K562 (cell line): ENCODE measurements at regions not wholly inside any gene's neighbourhood (a gene's known extent, or its start where the extent isn't known, plus 50 kb on each side); places are given as distances from the start of the nearest gene placed in this dataset.

ENCODE experiments used
- ATAC-seq: fragments of 200-7000 bp; cut with Tn5 transposase; 3 replicates; pipeline ENCODE4 v1.9.1; 2020; ENCODE audit warnings: moderate library complexity
- BruUV-seq: library from RNA; stranded (reverse); fragments of 400-500 nt; replicated peaks from 2 replicates; lab custom pipeline; 2021; lab: Mats Ljungman, UMichigan
- CTCF ChIA-PET: fragments of 300-600 bp; formaldehyde crosslinking; extraction: SDS; loops from one replicate; lab custom pipeline; 2021; ENCODE audit warnings: low intra/inter-chr PET ratio; lab: Yijun Ruan, JAX
- POLR2A ChIA-PET: fragments of 300-600, 350-650 bp; sonication (Branson Sonifier 250); formaldehyde crosslinking; extraction: SDS; loops from one replicate; lab custom pipeline; 2021; ENCODE audit warnings: antibody characterized with exemption, inconsistent platforms; lab: Yijun Ruan, JAX
- DNase-seq, 4 experiments: peaks; one replicate each; pipeline versions ENCODE4 v3.0.0 to v3.0.0-alpha.2; 2011 to 2018; ENCODE audit warnings: low spot score in 3 of 4, mixed read lengths in 3 of 4; ENCODE audit errors: extremely low read depth in 1 of 4
- FAIRE-seq: peaks from 2 replicates; lab custom pipeline; 2011; peaks lifted over from hg19 to GRCh38; lab: Jason Lieb, UNC
- H2AFZ ChIP-seq: 2 replicates; pipeline ENCODE4 v1.6.0; 2011; ENCODE audit warnings: low read depth, low read length, control low read depth, inconsistent platforms
- H3K27ac ChIP-seq: fragments of 200-600 bp; 3 replicates; pipeline ENCODE4 v1.8.0; 2011; ENCODE audit warnings: low read depth, mild to moderate bottlenecking, control low read depth, inconsistent platforms, low read length, moderate library complexity, mixed read lengths; ENCODE audit errors: extremely low read depth
- H3K27me3 ChIP-seq, 2 experiments: fragments of 300-600 bp in 1 of 2; 2 replicates in 1 of 2; 3 replicates in 1 of 2; pipeline versions ENCODE4 v1.6.0 to v1.8.0; 2011; ENCODE audit warnings: inconsistent platforms in 2 of 2, low read length in 2 of 2, mild to moderate bottlenecking in 1 of 2, mixed read lengths in 1 of 2, moderate library complexity in 1 of 2; ENCODE audit not compliant: control insufficient read depth in 2 of 2, insufficient read depth in 2 of 2
- H3K36me3 ChIP-seq: fragments of 300-600 bp; 3 replicates; pipeline ENCODE4 v1.8.0; 2011; ENCODE audit warnings: mild to moderate bottlenecking, low read length, inconsistent platforms; ENCODE audit not compliant: control insufficient read depth, insufficient read depth
- H3K4me1 ChIP-seq, 2 experiments: fragments of 200-600 bp in 1 of 2; replicated peaks in 1 of 2; 2 replicates in 1 of 2; 3 replicates in 1 of 2; pipeline versions ENCODE4 v1.5.1 to v1.8.0; 2011; ENCODE audit warnings: inconsistent platforms in 2 of 2, low read length in 2 of 2, mild to moderate bottlenecking in 1 of 2, mixed read lengths in 1 of 2, moderate library complexity in 1 of 2; ENCODE audit not compliant: control insufficient read depth in 2 of 2, insufficient read depth in 2 of 2
- H3K4me2 ChIP-seq: 2 replicates; pipeline ENCODE4 v1.6.1; 2011; ENCODE audit warnings: low read length, control low read depth, inconsistent platforms, mixed read lengths; ENCODE audit not compliant: insufficient read depth
- H3K4me3 ChIP-seq: fragments of 200-600 bp; sonication (generic), shearing (Covaris generic); 2 replicates; pipeline ENCODE4 v1.5.1; 2016; ENCODE audit warnings: control low read depth, inconsistent platforms
- H3K79me2 ChIP-seq: fragments of 200-600 bp; 3 replicates; pipeline ENCODE4 v1.8.0; 2011; ENCODE audit warnings: low read length, inconsistent platforms; ENCODE audit not compliant: control insufficient read depth, insufficient read depth
- H3K9ac ChIP-seq, 2 experiments: 2 replicates each; pipeline versions ENCODE4 v1.6.0 to v1.6.1; 2011; ENCODE audit warnings: low read depth in 2 of 2, low read length in 2 of 2, control low read depth in 1 of 2, inconsistent platforms in 1 of 2, mild to moderate bottlenecking in 1 of 2, mixed read lengths in 1 of 2; ENCODE audit not compliant: insufficient read depth in 1 of 2
- H3K9me1 ChIP-seq: one replicate; pipeline ENCODE4 v1.6.0; 2011; ENCODE audit warnings: inconsistent platforms, mild to moderate bottlenecking, low read length, moderate library complexity; ENCODE audit not compliant: control insufficient read depth, insufficient read depth
- H3K9me3 ChIP-seq: replicated peaks from 2 replicates; pipeline ENCODE4 v1.5.1; 2011; ENCODE audit warnings: low read depth, low read length, inconsistent platforms; ENCODE audit not compliant: control insufficient read depth, insufficient read depth
- H4K20me1 ChIP-seq: replicated peaks from 2 replicates; pipeline ENCODE4 v1.6.1; 2011; ENCODE audit warnings: low read length, inconsistent platforms, mixed read lengths; ENCODE audit not compliant: control insufficient read depth, insufficient read depth
- CAMTA2 ChIP-seq: fragments of 250-450 bp; sonication (Bioruptor Pico); conservative IDR thresholded peaks from 2 replicates; pipeline ENCODE4 v1.5.1; 2022
- EP400 ChIP-seq: fragments of 450-650 bp; IDR thresholded peaks from 2 replicates; pipeline ENCODE4 v1.6.1; 2017; ENCODE audit warnings: antibody characterized with exemption, mild to moderate bottlenecking, moderate library complexity
- HSF4 ChIP-seq: fragments of 250-450 bp; sonication (Bioruptor Pico); IDR thresholded peaks from 2 replicates; pipeline ENCODE4 v2.1.2; 2022; ENCODE audit warnings: mild to moderate bottlenecking, moderate library complexity, borderline replicate concordance
- KLF1 ChIP-seq: fragments of 450-650 bp; IDR thresholded peaks from 2 replicates; pipeline ENCODE4 v1.6.1; 2016; ENCODE audit warnings: missing genetic modification characterization, missing compliant biosample characterization
- MAZ ChIP-seq, 2 experiments: fragments of 450-650 bp in 1 of 2; sonication (generic) in 1 of 2; formaldehyde crosslinking; IDR thresholded peaks in 1 of 2; conservative IDR thresholded peaks in 1 of 2; 2 replicates each; pipeline versions ENCODE4 v1.4.0 to v1.5.0; 2020; ENCODE audit warnings: mild to moderate bottlenecking in 1 of 2, missing genetic modification reagents in 1 of 2
- MBD1 ChIP-seq: fragments of 250-450 bp; sonication (Bioruptor Pico); IDR thresholded peaks from 2 replicates; pipeline ENCODE4 v1.8.0; 2022; ENCODE audit warnings: inconsistent platforms
- MTA1 ChIP-seq: fragments of 450-650 bp; IDR thresholded peaks from 2 replicates; pipeline ENCODE4 v1.6.1; 2017; ENCODE audit warnings: borderline replicate concordance
- NCOA1 ChIP-seq: fragments of 450-650 bp; IDR thresholded peaks from 2 replicates; pipeline ENCODE4 v1.6.1; 2016; ENCODE audit warnings: low read depth
- PHB2 ChIP-seq: fragments of 450-650 bp; IDR thresholded peaks from 2 replicates; pipeline ENCODE4 v1.6.1; 2017; ENCODE audit warnings: low read depth
- PHF20 ChIP-seq: fragments of 450-650 bp; IDR thresholded peaks from 2 replicates; pipeline ENCODE4 v1.6.1; 2018; ENCODE audit not compliant: partially characterized antibody
- PTBP1 ChIP-seq: fragments of 200-400 bp; formaldehyde crosslinking; IDR thresholded peaks from 2 replicates; pipeline ENCODE4 v1.6.1; 2017; ENCODE audit warnings: low read depth, low read length
- RBFOX2 ChIP-seq: fragments of 200-400 bp; formaldehyde crosslinking; IDR thresholded peaks from 2 replicates; pipeline ENCODE4 v1.6.1; 2017; ENCODE audit warnings: low read depth, mild to moderate bottlenecking, low read length, moderate library complexity
- SMAD2 ChIP-seq: fragments of 150-350 bp; IDR thresholded peaks from 2 replicates; pipeline ENCODE4 v1.6.1; 2014; ENCODE audit warnings: low read depth, mild to moderate bottlenecking, low read length
- TAF15 ChIP-seq: fragments of 200-400 bp; formaldehyde crosslinking; IDR thresholded peaks from 2 replicates; pipeline ENCODE4 v1.6.1; 2017; ENCODE audit warnings: mild to moderate bottlenecking, low read depth, low read length, moderate library complexity
- TAF7 ChIP-seq: fragments of 450-650 bp; IDR thresholded peaks from 2 replicates; pipeline ENCODE4 v1.6.1; 2016; ENCODE audit warnings: missing genetic modification characterization, missing compliant biosample characterization
- ZNF583 ChIP-seq: fragments of 250-450 bp; sonication (Bioruptor Pico); IDR thresholded peaks from 2 replicates; pipeline ENCODE4 v1.4.0; 2020
- WGBS: fragments of 100-300 bp; shearing (Covaris generic); methylation state at CpG from one replicate; pipeline ENCODE4 v1.1.6; 2016; ENCODE audit warnings: low coverage, mixed read lengths; ENCODE audit not compliant: insufficient coverage; ENCODE audit errors: missing lambda C conversion rate; 5-methylcytosine and 5-hydroxymethylcytosine counted together
- in situ Hi-C: fragments of 300-500 bp; cut with MboI; formaldehyde crosslinking; loops from 4 replicates; pipeline ENCODE4 v1.15.0; 2018; ENCODE audit warnings: inconsistent platforms, mixed read lengths
- intact Hi-C: fragments of 100-400 bp; cut with micrococcal nuclease; formaldehyde crosslinking; loops from 2 replicates; pipeline ENCODE4 v1.14.2; 2022
- TF ChIP-seq, protein P1 (sequence below), 2 experiments: fragments of 450-650 bp; conservative IDR thresholded peaks; 2 replicates each; pipeline ENCODE4 v1.6.1; 2017; ENCODE audit warnings: mild to moderate bottlenecking in 2 of 2, moderate library complexity in 2 of 2
- TF ChIP-seq, protein P2 (sequence below): sonication (generic); formaldehyde crosslinking; IDR thresholded peaks from 2 replicates; pipeline ENCODE4 v1.8.0; 2022; ENCODE audit warnings: missing genetic modification reagents, mild to moderate bottlenecking, moderate library complexity, borderline replicate concordance
- TF ChIP-seq, protein P3 (sequence below): fragments of 250-450 bp; sonication (Bioruptor Pico); IDR thresholded peaks from 2 replicates; pipeline ENCODE4 v1.4.0; 2020; ENCODE audit warnings: mild to moderate bottlenecking, moderate library complexity

GRCh38 chr12:74689929-74690328 lies 152.3 kb downstream of the ATXN7L3B start (continued):
- TF ChIP-seq MBD1 (CRISPR knock-in tag) (no peak), MAZ (CRISPR knock-in tag; conservative IDR thresholded peaks at IDR 0.05 in 1 of 2, IDR thresholded peaks at IDR 0.05 in 1 of 2) (no peak)

GRCh38 chr12:74719447-74719846 lies 181.8 kb downstream of the ATXN7L3B start:
- Histone ChIP-seq H4K20me1 (no peaks in the 10 kb centered on the region), H3K27ac (no peak overlapping the region), H3K79me2 (no peaks in the 10 kb centered on the region), H3K27me3 (no peaks in the 10 kb centered on the region), H3K4me1 (no peaks in the 10 kb centered on the region), H3K9ac (no peak overlapping the region), H3K4me3 (no peak overlapping the region), H2AFZ (no peak overlapping the region), H3K9me1 (no peaks in the 10 kb centered on the region), H3K4me2 (no peak overlapping the region), H3K36me3 (no peaks in the 10 kb centered on the region), H3K9me3 (no peaks in the 10 kb centered on the region)
- WGBS = 0% methylated on average over 2 of the region's 2 CpGs
- no TSS peak for BruUV-seq
- DNase-seq (no peak), ATAC-seq (no peak), FAIRE-seq (no peak)
- ChIA-PET POLR2A (no interaction called here), CTCF (no interaction called here)
- in situ Hi-C loops = no loop called here
- intact Hi-C loops = no loop called here
- TF ChIP-seq, protein P1, sequence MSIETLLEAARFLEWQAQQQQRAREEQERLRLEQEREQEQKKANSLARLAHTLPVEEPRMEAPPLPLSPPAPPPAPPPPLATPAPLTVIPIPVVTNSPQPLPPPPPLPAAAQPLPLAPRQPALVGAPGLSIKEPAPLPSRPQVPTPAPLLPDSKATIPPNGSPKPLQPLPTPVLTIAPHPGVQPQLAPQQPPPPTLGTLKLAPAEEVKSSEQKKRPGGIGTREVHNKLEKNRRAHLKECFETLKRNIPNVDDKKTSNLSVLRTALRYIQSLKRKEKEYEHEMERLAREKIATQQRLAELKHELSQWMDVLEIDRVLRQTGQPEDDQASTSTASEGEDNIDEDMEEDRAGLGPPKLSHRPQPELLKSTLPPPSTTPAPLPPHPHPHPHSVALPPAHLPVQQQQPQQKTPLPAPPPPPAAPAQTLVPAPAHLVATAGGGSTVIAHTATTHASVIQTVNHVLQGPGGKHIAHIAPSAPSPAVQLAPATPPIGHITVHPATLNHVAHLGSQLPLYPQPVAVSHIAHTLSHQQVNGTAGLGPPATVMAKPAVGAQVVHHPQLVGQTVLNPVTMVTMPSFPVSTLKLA (conservative IDR thresholded peaks at IDR 0.05) = no peak
- no peak for TF ChIP-seq ZNF583
- no peak for TF ChIP-seq PTBP1
- TF ChIP-seq KLF1 = no peak
- no peak for TF ChIP-seq EP400
- TF ChIP-seq RBFOX2 = no peak
- no peak for TF ChIP-seq PHF20
- TF ChIP-seq MTA1 = no peak
- TF ChIP-seq TAF15 = no peak
- TF ChIP-seq, protein P2, sequence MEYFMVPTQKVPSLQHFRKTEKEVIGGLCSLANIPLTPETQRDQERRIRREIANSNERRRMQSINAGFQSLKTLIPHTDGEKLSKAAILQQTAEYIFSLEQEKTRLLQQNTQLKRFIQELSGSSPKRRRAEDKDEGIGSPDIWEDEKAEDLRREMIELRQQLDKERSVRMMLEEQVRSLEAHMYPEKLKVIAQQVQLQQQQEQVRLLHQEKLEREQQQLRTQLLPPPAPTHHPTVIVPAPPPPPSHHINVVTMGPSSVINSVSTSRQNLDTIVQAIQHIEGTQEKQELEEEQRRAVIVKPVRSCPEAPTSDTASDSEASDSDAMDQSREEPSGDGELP (CRISPR knock-in tag) = no peak
- TF ChIP-seq PHB2 = no peak
- no peak for TF ChIP-seq HSF4 (CRISPR knock-in tag)
- no peak for TF ChIP-seq TAF7 (tag)
- TF ChIP-seq, protein P3, sequence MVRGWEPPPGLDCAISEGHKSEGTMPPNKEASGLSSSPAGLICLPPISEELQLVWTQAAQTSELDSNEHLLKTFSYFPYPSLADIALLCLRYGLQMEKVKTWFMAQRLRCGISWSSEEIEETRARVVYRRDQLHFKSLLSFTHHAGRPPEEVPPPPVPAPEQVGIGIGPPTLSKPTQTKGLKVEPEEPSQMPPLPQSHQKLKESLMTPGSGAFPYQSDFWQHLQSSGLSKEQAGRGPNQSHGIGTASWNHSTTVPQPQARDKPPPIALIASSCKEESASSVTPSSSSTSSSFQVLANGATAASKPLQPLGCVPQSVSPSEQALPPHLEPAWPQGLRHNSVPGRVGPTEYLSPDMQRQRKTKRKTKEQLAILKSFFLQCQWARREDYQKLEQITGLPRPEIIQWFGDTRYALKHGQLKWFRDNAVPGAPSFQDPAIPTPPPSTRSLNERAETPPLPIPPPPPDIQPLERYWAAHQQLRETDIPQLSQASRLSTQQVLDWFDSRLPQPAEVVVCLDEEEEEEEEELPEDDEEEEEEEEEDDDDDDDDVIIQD = no peak
- TF ChIP-seq SMAD2 = no peak
- TF ChIP-seq NCOA1 = no peak
- TF ChIP-seq CAMTA2 (CRISPR knock-in tag) = no peak
